GM23338 (cell line): ENCODE measurements at regions not wholly inside any gene's neighbourhood (a gene's known extent, or its start where the extent isn't known, plus 50 kb on each side); places are given as distances from the start of the nearest gene placed in this dataset.

Experiments used
- ATAC-seq: fragments of 200-7000 bp; cut with Tn5 transposase; 3 replicates; pipeline ENCODE4 v1.9.1; 2020
- DNase-seq: peaks from one replicate; pipeline ENCODE4 v3.0.0-alpha.2; 2015; ENCODE audit warnings: low spot score
- H2AFZ ChIP-seq: fragments of 200-600 bp; sonication (generic); 2 replicates; pipeline ENCODE4 v1.8.0; 2016; ENCODE audit warnings: antibody characterized with exemption, mild to moderate bottlenecking, moderate library complexity
- H3F3A ChIP-seq: fragments of 200-600 bp; sonication (generic); replicated peaks from 2 replicates; pipeline ENCODE4 v1.8.0; 2017; ENCODE audit warnings: antibody characterized with exemption, mixed run types, low read depth
- H3K27ac ChIP-seq: fragments of 200-600 bp; sonication (generic); 2 replicates; pipeline ENCODE4 v1.6.1; 2016; ENCODE audit warnings: low read depth
- H3K27me3 ChIP-seq: fragments of 200-600 bp; sonication (generic); 2 replicates; pipeline ENCODE4 v1.8.0; 2016; ENCODE audit warnings: mild to moderate bottlenecking, mixed run types, moderate library complexity; ENCODE audit not compliant: insufficient read depth
- H3K36me3 ChIP-seq: fragments of 200-600 bp; sonication (generic); 2 replicates; pipeline ENCODE4 v1.8.0; 2016; ENCODE audit warnings: mild to moderate bottlenecking; ENCODE audit not compliant: insufficient read depth
- H3K4me1 ChIP-seq: fragments of 200-600 bp; sonication (generic); 2 replicates; pipeline ENCODE4 v1.8.0; 2016; ENCODE audit warnings: mild to moderate bottlenecking, moderate library complexity; ENCODE audit not compliant: insufficient read depth
- H3K4me2 ChIP-seq: fragments of 200-600 bp; sonication (generic); 2 replicates; pipeline ENCODE4 v1.7.1; 2017; ENCODE audit warnings: mixed run types
- H3K4me3 ChIP-seq: fragments of 200-600 bp; sonication (generic); 2 replicates; pipeline ENCODE4 v1.6.1; 2016; ENCODE audit warnings: mixed run types
- H3K79me2 ChIP-seq: fragments of 200-600 bp; sonication (generic); replicated peaks from 2 replicates; pipeline ENCODE4 v1.8.0; 2017; ENCODE audit warnings: mild to moderate bottlenecking; ENCODE audit not compliant: insufficient read depth
- H3K9me2 ChIP-seq: fragments of 200-600 bp; sonication (generic); 2 replicates; pipeline ENCODE4 v1.8.0; 2017; ENCODE audit not compliant: insufficient read depth
- H4K20me1 ChIP-seq: fragments of 200-600 bp; sonication (generic); replicated peaks from 2 replicates; pipeline ENCODE4 v1.8.0; 2017; ENCODE audit warnings: mild to moderate bottlenecking; ENCODE audit not compliant: insufficient read depth
- H3K27ac Mint-ChIP-seq: 2 replicates; pipeline ENCODE4 v1.8.0; 2020; ENCODE audit warnings: inconsistent platforms, mild to moderate bottlenecking, moderate library complexity, mixed read lengths
- H3K27me3 Mint-ChIP-seq: 3 replicates; pipeline ENCODE4 v1.8.0; 2022; ENCODE audit warnings: low read depth, mild to moderate bottlenecking, moderate library complexity, mixed read lengths, inconsistent platforms; ENCODE audit not compliant: insufficient read depth, poor library complexity
- H3K36me3 Mint-ChIP-seq: 3 replicates; pipeline ENCODE4 v1.8.0; 2021; ENCODE audit warnings: low read depth, mild to moderate bottlenecking, inconsistent platforms, moderate library complexity, mixed read lengths
- H3K4me1 Mint-ChIP-seq: 3 replicates; pipeline ENCODE4 v1.8.0; 2020; ENCODE audit warnings: mild to moderate bottlenecking, inconsistent platforms, mixed read lengths
- H3K4me3 Mint-ChIP-seq: 3 replicates; pipeline ENCODE4 v1.8.0; 2021; ENCODE audit warnings: moderate library complexity, mild to moderate bottlenecking, inconsistent platforms, mixed read lengths
- H3K9me3 Mint-ChIP-seq: 3 replicates; pipeline ENCODE4 v1.8.0; 2020; ENCODE audit warnings: moderate library complexity, mild to moderate bottlenecking, inconsistent platforms, mixed read lengths
- EZH2 ChIP-seq: fragments of 200-600 bp; sonication (generic); IDR thresholded peaks from one replicate; pipeline ENCODE4 v1.8.0; 2017; ENCODE audit warnings: antibody characterized with exemption, mild to moderate bottlenecking, low read depth; ENCODE audit not compliant: unreplicated experiment
- EZH2phosphoT487 ChIP-seq: fragments of 200-600 bp; sonication (generic); IDR thresholded peaks from one replicate; pipeline ENCODE4 v1.8.1; 2018; ENCODE audit warnings: antibody characterized with exemption; ENCODE audit not compliant: unreplicated experiment
- NANOG ChIP-seq: IDR thresholded peaks from 2 replicates; pipeline ENCODE4 v1.6.1; 2016; ENCODE audit warnings: antibody characterized with exemption, borderline replicate concordance
- STAT1 ChIP-seq: IDR thresholded peaks from one replicate; pipeline ENCODE4 v1.6.1; 2016; ENCODE audit warnings: antibody characterized with exemption; ENCODE audit not compliant: unreplicated experiment
- ZNF114 ChIP-seq: fragments of 250-450 bp; sonication (Bioruptor Pico); IDR thresholded peaks from 2 replicates; pipeline ENCODE4 v1.5.0; 2020; ENCODE audit warnings: mild to moderate bottlenecking, moderate library complexity
- ZNF331 ChIP-seq: fragments of 250-450 bp; sonication (Bioruptor Pico); IDR thresholded peaks from 2 replicates; pipeline ENCODE4 v1.5.0; 2020; ENCODE audit warnings: low read depth, mild to moderate bottlenecking, moderate library complexity
- TF ChIP-seq, protein P1 (sequence below), 2 experiments: fragments of 200-600 bp in 1 of 2; sonication (generic) in 1 of 2; conservative IDR thresholded peaks; 2 replicates each; pipeline versions ENCODE4 v1.5.1 to v1.6.1; 2016 to 2017; ENCODE audit warnings: antibody characterized with exemption in 2 of 2, low read depth in 2 of 2, mild to moderate bottlenecking in 2 of 2, moderate library complexity in 1 of 2
- TF ChIP-seq, protein P2 (sequence below): IDR thresholded peaks from 2 replicates; pipeline ENCODE4 v1.6.1; 2016; ENCODE audit warnings: antibody characterized with exemption

DNA sequence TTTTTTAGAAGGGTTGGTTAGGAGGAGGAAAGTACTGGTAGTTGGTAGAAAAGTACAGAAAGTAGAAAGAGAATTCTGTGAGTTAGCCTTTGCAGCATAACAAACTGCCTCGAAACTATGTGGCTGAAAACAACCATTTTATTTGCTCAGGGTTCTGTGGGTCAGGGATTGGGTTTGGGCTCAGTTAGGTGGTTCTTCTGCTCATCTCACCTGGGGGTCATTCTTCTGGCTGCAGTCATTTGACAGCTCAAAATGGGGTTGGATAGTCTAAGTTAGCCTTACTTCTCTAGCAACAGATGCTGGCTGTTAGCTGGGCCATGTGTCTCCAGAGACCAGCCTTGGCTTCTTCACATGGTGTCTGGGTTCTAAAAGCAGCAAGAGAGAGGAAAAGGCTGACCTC lies 119.4 kb downstream of the SMIM20 start:
- Histone ChIP-seq H3K27ac (no peak overlapping the region), H2AFZ (no peak overlapping the region), H3K4me1 (peaks cover 13% of the 10 kb centered on the region), H3F3A (peaks cover 22% of the 10 kb centered on the region), H4K20me1 (no peaks in the 10 kb centered on the region), H3K4me2 (no peak overlapping the region), H3K9me2 (peaks cover 8% of the 10 kb centered on the region), H3K79me2 (no peaks in the 10 kb centered on the region; the same call in 1 of the 2 replicates), H3K4me3 (no peak overlapping the region), H3K27me3 (no peaks in the 10 kb centered on the region), H3K36me3 (no peaks in the 10 kb centered on the region)
- H3K9me3 Mint-ChIP-seq, result peaks cover 12% of the 10 kb centered on the region
- ATAC-seq (no peak), DNase-seq (no peak)
- H3K4me1 Mint-ChIP-seq, result peaks cover 30% of the 10 kb centered on the region
- TF ChIP-seq NANOG, result no peak
- peak; percentile 78 for TF ChIP-seq ZNF331 (CRISPR knock-in tag)
- TF ChIP-seq EZH2phosphoT487, result no peak
- TF ChIP-seq EZH2, result no peak
- no peak for TF ChIP-seq STAT1
- TF ChIP-seq, protein P1, sequence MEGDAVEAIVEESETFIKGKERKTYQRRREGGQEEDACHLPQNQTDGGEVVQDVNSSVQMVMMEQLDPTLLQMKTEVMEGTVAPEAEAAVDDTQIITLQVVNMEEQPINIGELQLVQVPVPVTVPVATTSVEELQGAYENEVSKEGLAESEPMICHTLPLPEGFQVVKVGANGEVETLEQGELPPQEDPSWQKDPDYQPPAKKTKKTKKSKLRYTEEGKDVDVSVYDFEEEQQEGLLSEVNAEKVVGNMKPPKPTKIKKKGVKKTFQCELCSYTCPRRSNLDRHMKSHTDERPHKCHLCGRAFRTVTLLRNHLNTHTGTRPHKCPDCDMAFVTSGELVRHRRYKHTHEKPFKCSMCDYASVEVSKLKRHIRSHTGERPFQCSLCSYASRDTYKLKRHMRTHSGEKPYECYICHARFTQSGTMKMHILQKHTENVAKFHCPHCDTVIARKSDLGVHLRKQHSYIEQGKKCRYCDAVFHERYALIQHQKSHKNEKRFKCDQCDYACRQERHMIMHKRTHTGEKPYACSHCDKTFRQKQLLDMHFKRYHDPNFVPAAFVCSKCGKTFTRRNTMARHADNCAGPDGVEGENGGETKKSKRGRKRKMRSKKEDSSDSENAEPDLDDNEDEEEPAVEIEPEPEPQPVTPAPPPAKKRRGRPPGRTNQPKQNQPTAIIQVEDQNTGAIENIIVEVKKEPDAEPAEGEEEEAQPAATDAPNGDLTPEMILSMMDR (conservative IDR thresholded peaks at IDR 0.05; ENCODE audit: low read depth in 2 of 2), result no peak
- TF ChIP-seq ZNF114 (CRISPR knock-in tag), result no peak
- TF ChIP-seq, protein P2, sequence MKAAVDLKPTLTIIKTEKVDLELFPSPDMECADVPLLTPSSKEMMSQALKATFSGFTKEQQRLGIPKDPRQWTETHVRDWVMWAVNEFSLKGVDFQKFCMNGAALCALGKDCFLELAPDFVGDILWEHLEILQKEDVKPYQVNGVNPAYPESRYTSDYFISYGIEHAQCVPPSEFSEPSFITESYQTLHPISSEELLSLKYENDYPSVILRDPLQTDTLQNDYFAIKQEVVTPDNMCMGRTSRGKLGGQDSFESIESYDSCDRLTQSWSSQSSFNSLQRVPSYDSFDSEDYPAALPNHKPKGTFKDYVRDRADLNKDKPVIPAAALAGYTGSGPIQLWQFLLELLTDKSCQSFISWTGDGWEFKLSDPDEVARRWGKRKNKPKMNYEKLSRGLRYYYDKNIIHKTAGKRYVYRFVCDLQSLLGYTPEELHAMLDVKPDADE, result no peak
- H3K4me3 Mint-ChIP-seq, result no peak overlapping the region
- peaks cover 5% of the 10 kb centered on the region for H3K27me3 Mint-ChIP-seq
- peaks cover 17% of the 10 kb centered on the region for H3K36me3 Mint-ChIP-seq
- no peak overlapping the region for H3K27ac Mint-ChIP-seq

DNA sequence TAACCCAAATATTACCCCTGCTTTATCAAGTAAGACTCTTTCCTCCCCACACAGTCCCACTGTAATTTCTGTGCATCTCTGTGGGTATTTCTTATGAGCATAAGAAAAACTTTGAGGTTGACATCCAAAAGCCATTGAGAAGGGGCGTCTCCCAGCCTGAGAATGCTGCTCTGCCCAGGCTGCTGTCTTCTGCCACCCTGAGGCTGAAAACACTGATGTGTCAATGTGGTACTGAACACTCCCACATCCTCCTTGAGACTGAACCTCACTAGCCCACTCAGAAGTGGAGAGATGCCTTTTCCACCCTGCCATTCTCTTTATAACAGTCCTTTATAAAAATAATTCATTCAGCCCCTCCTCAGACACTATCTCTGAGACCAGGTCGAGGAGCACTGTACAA lies 120.8 kb downstream of the SMIM20 start:
- peaks cover 13% of the 10 kb centered on the region for H3K4me1 ChIP-seq
- peaks cover 22% of the 10 kb centered on the region for H3K4me1 Mint-ChIP-seq

More for the DNA sequence above, 120.8 kb downstream of the SMIM20 start:
- Histone ChIP-seq H4K20me1 (no peaks in the 10 kb centered on the region), H3F3A (peaks cover 13% of the 10 kb centered on the region), H3K4me2 (no peak overlapping the region), H3K27me3 (no peaks in the 10 kb centered on the region), H3K9me2 (peaks cover 8% of the 10 kb centered on the region), H3K79me2 (no peaks in the 10 kb centered on the region; the same call in 1 of the 2 replicates), H3K36me3 (no peaks in the 10 kb centered on the region), H2AFZ (no peak overlapping the region), H3K27ac (no peak overlapping the region), H3K4me3 (no peak overlapping the region)
- H3K4me3 Mint-ChIP-seq, result no peak overlapping the region
- H3K9me3 Mint-ChIP-seq, result peaks cover 12% of the 10 kb centered on the region
- no peak for ATAC-seq
- no peak for DNase-seq
- peaks cover 7% of the 10 kb centered on the region for H3K27me3 Mint-ChIP-seq
- H3K36me3 Mint-ChIP-seq, result peaks cover 17% of the 10 kb centered on the region
- TF ChIP-seq, protein P1 (conservative IDR thresholded peaks at IDR 0.05; ENCODE audit: low read depth in 2 of 2), result peak in 1 of 2 experiments; percentile 11; a peak in 1 of 4 replicates
- TF ChIP-seq, protein P2, result no peak
- H3K27ac Mint-ChIP-seq, result no peak overlapping the region
